HFF-Myc (cell line): ENCODE measurements at regions not wholly inside any gene's neighbourhood (a gene's known extent, or its start where the extent isn't known, plus 50 kb on each side); places are given as distances from the start of the nearest gene placed in this dataset.
"Not testable (repeated sequence)": the region's sequence is repeated elsewhere in the genome, so short reads cannot be mapped to it uniquely, and the experiment has no call there.

Experiments used
- DNase-seq: peaks from one replicate; pipeline ENCODE4 v3.0.0-alpha.2; 2011; ENCODE audit warnings: low read depth; ENCODE audit errors: extremely low read depth
- H3K4me3 ChIP-seq: replicated peaks from 2 replicates; pipeline ENCODE4 v1.5.1; 2011; ENCODE audit warnings: low read depth, mild to moderate bottlenecking, control low read depth, low read length
- CTCF ChIP-seq: IDR thresholded peaks from 2 replicates; pipeline ENCODE4 v1.5.1; 2012; ENCODE audit warnings: mild to moderate bottlenecking, low read depth, low read length, control low read depth; ENCODE audit errors: missing control alignments

DNA sequence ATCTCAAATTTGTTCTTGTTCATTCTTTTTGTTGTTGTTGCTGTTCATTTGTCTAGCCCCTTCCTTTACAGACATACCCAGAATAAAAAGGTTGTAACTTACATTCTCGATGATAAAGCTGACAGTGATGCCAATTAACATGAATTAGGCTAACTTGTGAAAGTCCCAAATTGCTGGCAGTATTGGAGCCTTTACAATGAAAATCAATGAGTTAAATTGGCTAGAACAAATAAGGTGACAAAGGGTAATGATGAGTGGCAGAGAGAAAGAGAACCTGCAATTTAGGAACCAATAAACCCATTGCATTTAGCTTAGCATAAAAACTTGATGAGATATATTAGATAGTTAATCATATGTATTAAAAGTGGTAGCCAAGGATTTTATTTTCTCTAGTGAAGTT lies 521.0 kb downstream of the ADCYAP1 start:
- no peak for DNase-seq
- H3K4me3 ChIP-seq = no peak overlapping the region
- TF ChIP-seq CTCF = no peak

DNA sequence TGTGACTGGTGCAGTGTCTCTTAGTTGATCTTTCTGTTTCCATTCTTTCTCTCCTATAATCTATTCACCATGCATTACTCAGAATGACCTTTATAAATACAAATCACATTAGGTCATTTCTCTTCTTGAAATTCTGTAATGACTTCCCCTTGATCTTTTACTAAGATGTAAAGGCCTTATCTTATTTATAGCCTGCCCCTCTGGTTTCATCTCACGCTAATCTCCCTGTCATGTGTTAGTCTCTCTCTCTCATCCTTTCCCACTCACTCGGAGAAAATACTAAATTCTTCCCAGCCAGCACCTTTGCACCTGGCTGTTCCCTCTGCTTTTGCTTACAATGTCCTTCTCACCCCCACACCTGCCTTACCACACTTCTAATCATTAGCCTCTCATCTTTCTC lies 530.8 kb downstream of the ADCYAP1 start:
- no peak for TF ChIP-seq CTCF
- no peak overlapping the region for H3K4me3 ChIP-seq
- no peak for DNase-seq

- no peak for TF ChIP-seq CTCF
- DNase-seq = no peak
- H3K4me3 ChIP-seq = no peak overlapping the region
Observed at GRCh38 chr18:1436199-1436598, 531.5 kb downstream of the ADCYAP1 start.

- no peak overlapping the region for H3K4me3 ChIP-seq
- DNase-seq = no peak
- TF ChIP-seq CTCF = no peak
Observed at GRCh38 chr18:1438458-1438910, 533.8 kb downstream of the ADCYAP1 start.

- no peak overlapping the region for H3K4me3 ChIP-seq
- no peak for TF ChIP-seq CTCF
- no peak for DNase-seq
Observed at GRCh38 chr18:1438967-1439366, 534.3 kb downstream of the ADCYAP1 start.

- not testable (repeated sequence) for DNase-seq, H3K4me3 ChIP-seq
Observed at GRCh38 chr18:1444062-1444461, 539.4 kb downstream of the ADCYAP1 start.

DNA sequence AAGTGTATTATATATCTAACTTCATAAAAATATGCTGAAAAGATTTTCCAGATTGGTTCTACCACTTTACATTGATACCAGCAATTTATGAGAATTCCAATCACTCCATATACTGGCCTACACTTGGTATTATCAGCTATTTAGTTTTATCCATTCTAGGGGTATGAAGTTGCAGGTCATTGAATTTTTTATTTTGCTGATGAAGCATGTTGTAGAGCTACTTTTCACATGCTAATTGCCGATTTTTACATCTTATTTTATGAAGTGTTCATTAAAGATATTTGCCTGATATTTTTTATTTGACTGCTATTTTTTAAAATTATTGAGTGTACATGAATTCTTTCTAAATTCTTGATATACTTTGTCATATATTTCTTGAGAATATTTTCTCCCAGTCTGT lies 542.1 kb downstream of the ADCYAP1 start:
- no peak for DNase-seq
- TF ChIP-seq CTCF = no peak

More for the DNA sequence above, 542.1 kb downstream of the ADCYAP1 start:
- no peak overlapping the region for H3K4me3 ChIP-seq
